ENCODE measurements at regions not wholly inside any gene's neighbourhood (a gene's known extent, or its start where the extent isn't known, plus 50 kb on each side); places are given as distances from the start of the nearest gene placed in this dataset.

GRCh38 chr1:87930796-87931195 is 602.1 kb downstream of the LMO4 start:
- TF ChIP-seq CTCF (conservative IDR thresholded peaks at IDR 0.05 in 1 of 2, IDR thresholded peaks at IDR 0.05 in 1 of 2; ENCODE audit: extremely low read depth in 1 of 2, insufficient read depth in 1 of 2, low read depth in 1 of 2, low read length in 2 of 2) = no peak
- no peak for TF ChIP-seq EZH2 (IDR thresholded peaks at IDR 0.05; ENCODE audit: borderline replicate concordance, low read length)
